ENCODE measurements at regions not wholly inside any gene's neighbourhood (a gene's known extent, or its start where the extent isn't known, plus 50 kb on each side); places are given as distances from the start of the nearest gene placed in this dataset.

GRCh38 chr3:18830087-18830486 lies 318.2 kb upstream of the KCNH8 start:
- no peak for DNase-seq (ENCODE audit: low read depth, low spot score)

DNA sequence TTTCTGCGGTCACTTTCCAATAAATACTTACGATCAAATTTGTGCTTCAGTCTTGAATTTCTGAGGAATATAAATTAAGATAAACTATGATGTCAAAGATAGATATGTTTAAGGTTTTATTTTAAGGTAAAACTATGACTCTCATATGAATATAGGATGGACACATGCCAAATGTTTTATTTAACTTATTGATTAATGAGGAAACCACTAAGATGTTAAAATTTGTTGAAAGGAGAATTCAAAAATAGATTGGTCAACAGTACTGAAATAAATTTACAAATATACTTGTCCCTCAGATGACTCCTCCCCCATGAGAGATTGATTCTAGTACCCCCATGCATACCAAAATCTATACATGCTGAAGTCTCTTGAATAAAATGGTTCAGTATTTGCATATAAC lies 319.7 kb upstream of the KCNH8 start:
- no peak for DNase-seq (ENCODE audit: low read depth, low spot score)

DNA sequence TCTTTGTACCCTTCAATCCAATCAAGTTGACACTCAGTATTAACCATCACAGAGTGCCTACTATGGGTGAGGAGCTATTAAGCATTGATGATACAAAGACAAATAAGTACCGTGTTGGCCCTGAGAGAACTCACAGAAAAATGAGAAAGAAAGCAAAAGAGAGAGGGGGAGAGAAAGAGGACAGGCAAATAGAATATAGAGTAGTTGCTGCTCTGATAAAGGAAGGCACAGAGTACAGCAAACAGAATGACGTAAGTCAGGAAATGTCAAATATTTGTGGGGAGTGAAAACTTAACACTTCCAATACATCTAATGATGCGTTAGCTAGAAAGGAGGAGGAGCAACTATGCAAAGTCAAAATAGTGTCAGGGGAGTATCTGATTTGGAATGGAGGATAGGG lies 320.6 kb upstream of the KCNH8 start:
- DNase-seq (ENCODE audit: low read depth, low spot score) = no peak

GRCh38 chr3:18825665-18826064 lies 322.6 kb upstream of the KCNH8 start:
- no peak for DNase-seq (ENCODE audit: low read depth, low spot score)

- no peak for DNase-seq (ENCODE audit: low read depth, low spot score)
Observed at GRCh38 chr3:18813300-18813699, 335.0 kb upstream of the KCNH8 start.

DNA sequence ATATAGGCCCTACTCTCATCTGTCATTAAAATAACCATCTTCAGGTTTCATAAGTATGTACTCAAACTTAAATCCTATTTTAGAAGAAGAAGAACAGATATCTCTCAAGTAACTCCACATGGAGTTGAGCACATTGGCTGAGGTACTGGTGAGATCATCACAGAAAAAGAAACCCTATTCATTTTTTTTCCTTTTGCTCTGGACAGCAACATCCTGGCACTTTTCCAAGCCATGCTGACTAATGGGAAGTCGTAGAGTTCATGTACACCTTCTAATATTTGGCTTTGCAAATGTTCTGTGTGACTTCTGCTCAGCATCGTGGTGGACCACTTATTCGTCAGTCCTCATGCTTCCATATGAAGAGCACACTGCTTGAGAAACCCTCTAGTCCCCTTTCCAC lies 336.0 kb upstream of the KCNH8 start:
- no peak for DNase-seq (ENCODE audit: low read depth, low spot score)

- DNase-seq (ENCODE audit: low read depth, low spot score) = no peak
Observed at GRCh38 chr3:18810306-18810661, 338.0 kb upstream of the KCNH8 start.

DNA sequence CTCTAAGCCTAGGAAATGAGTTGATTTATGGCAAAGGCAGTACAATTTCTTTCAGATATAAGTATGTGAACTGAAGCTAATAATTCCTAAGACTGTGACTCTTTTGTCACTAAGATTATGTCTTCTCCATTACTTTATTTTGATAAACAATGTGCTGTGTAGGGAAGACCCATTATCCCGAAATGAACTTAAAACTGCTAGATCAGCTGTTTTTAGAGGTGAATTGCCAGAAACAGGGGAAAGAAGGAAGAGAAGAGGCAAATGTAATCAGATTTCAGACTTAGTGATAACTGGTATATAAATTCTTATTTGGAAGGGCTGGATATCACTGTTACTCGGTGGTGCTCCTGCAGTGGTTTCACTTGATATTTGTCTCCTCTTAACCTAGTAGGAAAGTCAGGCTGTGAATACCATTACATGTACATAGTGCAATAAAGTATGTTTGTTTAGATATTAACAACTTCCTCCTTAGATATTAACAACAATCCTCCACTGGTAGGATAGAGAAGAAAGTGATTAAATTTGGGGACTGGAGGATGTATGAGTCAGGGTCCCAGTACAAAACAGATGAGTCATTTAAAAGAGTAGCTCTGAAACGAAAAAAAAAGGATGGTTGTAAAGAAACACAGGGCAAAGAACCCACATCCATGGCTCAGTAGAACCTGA lies 338.5 kb upstream of the KCNH8 start:
- DNase-seq (ENCODE audit: low read depth, low spot score) = no peak

GRCh38 chr3:18808429-18808828 lies 339.9 kb upstream of the KCNH8 start:
- no peak for DNase-seq (ENCODE audit: low read depth, low spot score)

- no peak for DNase-seq (ENCODE audit: low read depth, low spot score)
Observed at GRCh38 chr3:18807593-18807992, 340.7 kb upstream of the KCNH8 start.

- no peak for DNase-seq (ENCODE audit: low read depth, low spot score)
Observed at GRCh38 chr3:18806633-18807032, 341.7 kb upstream of the KCNH8 start.

GRCh38 chr3:18797378-18797777 lies 350.9 kb upstream of the KCNH8 start:
- no peak for DNase-seq (ENCODE audit: low read depth, low spot score)

- no peak for DNase-seq (ENCODE audit: low read depth, low spot score)
Observed at GRCh38 chr3:18795078-18795477, 353.2 kb upstream of the KCNH8 start.

- no peak for DNase-seq (ENCODE audit: low read depth, low spot score)
Observed at GRCh38 chr3:18791752-18792151, 356.6 kb upstream of the KCNH8 start.

DNA sequence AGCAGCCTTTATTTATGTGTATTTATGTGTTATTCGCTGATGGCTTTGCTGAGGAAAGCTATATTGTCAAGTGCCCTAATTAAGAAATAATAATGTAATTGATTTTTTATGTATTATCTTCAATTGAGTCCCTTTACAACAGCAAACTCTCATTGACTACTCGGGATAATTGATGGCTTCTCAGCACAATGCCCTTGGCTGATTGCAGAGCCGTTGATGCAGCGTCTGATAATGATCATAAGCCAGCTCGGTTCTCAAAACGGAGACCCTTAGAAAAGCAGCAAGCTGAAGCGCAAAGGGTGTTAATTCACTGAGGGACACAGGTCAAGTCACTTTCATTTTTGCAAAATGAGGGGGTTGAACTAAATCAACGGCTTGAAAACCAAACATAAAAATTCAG lies 357.1 kb upstream of the KCNH8 start:
- no peak for DNase-seq (ENCODE audit: low read depth, low spot score)

DNA sequence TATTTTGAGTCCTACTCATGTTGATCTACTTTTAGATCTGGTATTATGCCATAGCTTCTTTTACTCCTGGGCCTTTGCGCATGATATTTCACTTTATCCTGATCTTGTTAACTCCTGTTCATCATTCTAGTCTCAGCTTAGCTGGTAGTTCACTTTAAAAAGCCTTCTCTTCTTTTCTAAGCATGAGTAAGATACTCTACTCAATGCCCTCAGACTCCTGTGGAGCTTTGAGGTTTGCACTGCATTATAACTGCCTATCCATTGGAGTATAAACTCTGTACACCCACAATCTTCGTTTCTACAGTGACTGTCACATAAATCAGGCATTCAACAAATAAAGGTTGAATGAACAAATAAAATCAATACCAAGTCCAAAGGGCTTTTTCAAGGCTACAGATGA lies 357.9 kb upstream of the KCNH8 start:
- DNase-seq (ENCODE audit: low read depth, low spot score) = no peak

DNA sequence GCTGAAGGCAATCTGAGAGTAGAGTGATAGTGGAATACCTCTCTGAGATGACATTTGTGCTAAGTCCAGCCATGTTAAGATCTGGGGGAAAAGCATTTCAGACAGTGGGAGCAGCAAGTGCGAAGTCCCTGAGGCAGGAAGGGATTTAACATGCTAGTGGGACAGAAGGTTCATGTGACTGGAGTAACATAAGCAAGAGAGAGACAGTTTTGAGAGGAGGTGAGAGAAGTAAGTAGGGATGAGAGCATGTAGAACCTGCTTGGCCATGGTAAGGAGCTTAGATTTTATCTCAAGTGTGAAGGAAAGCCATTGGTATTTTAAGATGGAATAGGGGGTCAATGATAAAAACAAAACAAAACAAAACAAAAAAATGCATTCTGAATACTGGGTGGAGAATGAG lies 358.6 kb upstream of the KCNH8 start:
- no peak for DNase-seq (ENCODE audit: low read depth, low spot score)

- DNase-seq (ENCODE audit: low read depth, low spot score) = no peak
Observed at GRCh38 chr3:18787441-18787840, 360.9 kb upstream of the KCNH8 start.

DNA sequence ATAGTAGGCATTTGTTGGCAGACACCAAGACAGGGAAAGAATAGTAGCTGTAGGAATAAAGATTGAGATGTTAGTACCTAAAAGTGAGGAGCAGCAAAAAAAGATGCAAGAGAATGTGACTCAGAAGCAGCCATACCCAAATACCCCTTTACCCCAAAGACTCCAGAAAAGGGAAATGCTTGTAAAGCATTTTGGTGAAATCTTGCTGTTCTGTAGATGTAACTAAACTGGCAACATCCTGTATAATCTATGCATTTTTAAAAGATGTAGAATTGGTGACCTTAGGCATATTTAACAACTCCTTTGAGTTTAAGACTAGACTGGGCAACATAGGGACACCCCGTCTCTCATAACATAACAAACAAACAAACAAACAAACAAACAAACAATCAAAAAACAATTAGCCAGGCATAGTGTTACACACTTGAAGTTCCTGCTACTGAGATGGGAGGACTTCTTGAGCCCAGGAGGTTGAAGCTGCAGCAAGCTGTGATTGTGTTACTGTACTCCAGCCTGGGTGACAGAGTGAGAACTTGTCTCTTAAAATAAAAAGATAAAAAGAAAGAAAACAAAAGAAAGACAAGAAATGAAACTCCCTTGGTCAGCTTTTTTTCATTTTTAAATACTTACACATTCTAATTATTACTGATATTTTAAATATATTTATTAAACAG lies 361.5 kb upstream of the KCNH8 start:
- no peak for DNase-seq (ENCODE audit: low read depth, low spot score)

GRCh38 chr3:18782191-18782590 lies 357.1 kb upstream of the SATB1 start:
- DNase-seq (ENCODE audit: low read depth, low spot score) = no peak

- no peak for DNase-seq (ENCODE audit: low read depth, low spot score)
Observed at GRCh38 chr3:18780959-18781358, 355.8 kb upstream of the SATB1 start.

DNA sequence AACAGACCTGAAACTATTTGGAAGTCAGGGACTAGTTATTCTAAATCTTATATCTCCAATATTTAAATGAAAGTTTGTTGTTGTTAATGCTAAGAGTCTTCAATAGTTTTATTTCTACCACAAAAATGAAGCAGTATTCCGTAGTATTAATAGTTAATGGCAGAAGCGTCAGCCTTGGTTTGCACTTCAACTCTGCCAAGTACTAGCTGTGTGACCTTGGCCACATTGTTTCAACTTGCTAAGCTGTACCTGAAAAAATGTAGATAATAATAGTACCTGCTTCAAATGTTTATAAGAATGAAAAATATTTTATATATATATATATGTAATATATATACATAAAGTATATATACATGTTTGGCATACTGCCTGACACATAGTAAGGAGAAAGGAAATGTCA lies 354.6 kb upstream of the SATB1 start:
- DNase-seq (ENCODE audit: low read depth, low spot score) = no peak

DNA sequence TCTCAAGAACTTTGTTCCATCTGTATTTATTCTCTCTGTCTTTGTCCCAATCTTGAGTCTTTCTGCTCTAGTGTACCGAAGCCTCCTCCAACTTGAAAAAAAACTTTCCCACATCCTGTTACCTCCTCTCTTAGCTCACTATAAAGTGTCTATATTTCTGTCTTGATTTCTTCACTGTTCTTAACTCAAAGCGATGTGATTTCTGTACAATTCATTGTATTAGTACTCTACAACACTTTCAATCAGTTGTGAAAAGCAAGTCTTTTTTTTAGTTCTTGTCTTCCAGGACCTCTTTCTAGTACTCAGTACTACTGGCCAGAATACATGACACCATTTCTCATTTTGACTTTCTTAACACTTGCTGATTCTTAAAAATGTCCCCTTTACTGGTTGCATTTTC lies 353.5 kb upstream of the SATB1 start:
- DNase-seq (ENCODE audit: low read depth, low spot score) = no peak

GRCh38 chr3:18778094-18778493 lies 353.0 kb upstream of the SATB1 start:
- DNase-seq (ENCODE audit: low read depth, low spot score) = no peak
